Transverse colon (tissue), 4 donors: ENCODE measurements at regions not wholly inside any gene's neighbourhood (a gene's known extent, or its start where the extent isn't known, plus 50 kb on each side); places are given as distances from the start of the nearest gene placed in this dataset.

Experiments
- CTCF ChIP-seq, 5 experiments: fragments of 200-600 bp in 3 of 5; fragments of 450-650 bp in 2 of 5; sonication (generic) in 3 of 5; IDR thresholded peaks; 1 replicate in 2 of 5; 2 replicates in 3 of 5; pipeline ENCODE4 v1.5.1; 2016 to 2017; ENCODE audit warnings: antibody characterized with exemption in 5 of 5, inconsistent platforms in 3 of 5, mild to moderate bottlenecking in 2 of 5, moderate library complexity in 1 of 5
- POLR2AphosphoS5 ChIP-seq, 3 donors: sonication (generic); formaldehyde crosslinking; IDR thresholded peaks; one replicate each; pipeline ENCODE4 v1.6.1; 2016; ENCODE audit warnings: antibody characterized with exemption in 3 of 3

GRCh38 chr14:53793790-53794505, 162.7 kb downstream of the BMP4 start:
- TF ChIP-seq CTCF (IDR thresholded peaks at IDR 0.05): no peak
- TF ChIP-seq POLR2AphosphoS5 (IDR thresholded peaks at IDR 0.05): peak in 1 of 3 donors; percentile 36
